Gastroesophageal sphincter (tissue), 4 donors: ENCODE measurements at regions not wholly inside any gene's neighbourhood (a gene's known extent, or its start where the extent isn't known, plus 50 kb on each side); places are given as distances from the start of the nearest gene placed in this dataset.

ENCODE experiments used
- ATAC-seq: fragments of 150-250 bp; one replicate; pipeline ENCODE4 v1.9.1; 2016; ENCODE audit warnings: mild to moderate bottlenecking, moderate library complexity
- H3K27ac ChIP-seq, 4 donors: fragments of 200-600 bp; sonication (generic) in 3 of 4; 1 replicate in 3 of 4; 2 replicates in 1 of 4; pipeline ENCODE4 v1.5.1; 2016 to 2019
- H3K27me3 ChIP-seq: fragments of 200-600 bp; sonication (generic); one replicate; pipeline ENCODE4 v1.5.1; 2019
- H3K36me3 ChIP-seq, 2 donors: fragments of 200-600 bp; sonication (generic); one replicate each; pipeline ENCODE4 v1.5.1; 2019; ENCODE audit warnings: control low read depth in 1 of 2
- H3K4me1 ChIP-seq, 3 donors: fragments of 200-600 bp; sonication (generic); 1 replicate in 2 of 3; 2 replicates in 1 of 3; pipeline ENCODE4 v1.5.1; 2016 to 2019; ENCODE audit warnings: control low read depth in 2 of 3
- H3K4me3 ChIP-seq, 2 donors: fragments of 200-600 bp; sonication (generic); one replicate each; pipeline ENCODE4 v1.5.1; 2019; ENCODE audit warnings: mild to moderate bottlenecking in 1 of 2, moderate library complexity in 1 of 2
- H3K9me3 ChIP-seq, 3 donors: fragments of 200-600 bp; sonication (generic); one replicate each; pipeline ENCODE4 v1.5.1; 2017 to 2019; ENCODE audit warnings: control low read depth in 2 of 3
- EP300 ChIP-seq: sonication (generic); formaldehyde crosslinking; IDR thresholded peaks from one replicate; pipeline ENCODE4 v1.6.1; 2017; ENCODE audit warnings: antibody characterized with exemption, mild to moderate bottlenecking
- POLR2A ChIP-seq, 2 donors: fragments of 450-650 bp; IDR thresholded peaks; one replicate each; pipeline ENCODE4 v1.6.1; 2017; ENCODE audit warnings: antibody characterized with exemption in 2 of 2, mild to moderate bottlenecking in 2 of 2, moderate library complexity in 1 of 2
- POLR2AphosphoS5 ChIP-seq: sonication (generic); formaldehyde crosslinking; IDR thresholded peaks from one replicate; pipeline ENCODE4 v1.6.1; 2017; ENCODE audit warnings: antibody characterized with exemption
- WGBS, 2 donors: methylation state at CpG; one replicate each; pipeline ENCODE4 v1.1.5; 2018; ENCODE audit warnings: low coverage in 1 of 2; 5-methylcytosine and 5-hydroxymethylcytosine counted together
- TF ChIP-seq, protein P1 (sequence below), 4 experiments: fragments of 200-600 bp in 2 of 4; fragments of 450-650 bp in 2 of 4; sonication (generic) in 1 of 4; IDR thresholded peaks; one replicate each; pipeline ENCODE4 v1.5.1; 2017 to 2019; ENCODE audit warnings: antibody characterized with exemption in 4 of 4, mild to moderate bottlenecking in 2 of 4, moderate library complexity in 2 of 4

DNA sequence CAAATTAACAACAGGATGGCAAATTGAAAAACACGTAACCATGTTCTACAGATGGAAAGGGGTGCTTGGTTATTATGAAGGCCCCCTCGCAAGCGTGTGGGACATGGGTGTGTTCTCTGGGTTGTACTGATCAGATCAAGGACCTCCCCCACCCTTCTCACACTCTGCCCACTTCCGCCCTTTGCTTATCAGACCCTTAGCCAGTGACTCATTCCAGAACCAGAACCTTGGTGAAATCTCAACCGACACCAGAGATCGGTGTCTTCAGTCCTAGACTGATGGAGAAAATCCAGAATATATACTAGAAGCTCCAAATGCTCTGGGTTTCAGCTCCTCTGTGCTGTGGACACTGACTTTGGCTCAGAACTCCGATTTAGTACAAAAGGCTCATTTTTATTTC, 64.9 kb downstream of the PTTG1 start:
- no peaks in the 10 kb centered on the region for H3K9me3 ChIP-seq
- no peak for ATAC-seq
- no peak overlapping the region for H3K27ac ChIP-seq
- H3K27me3 ChIP-seq: no peaks in the 10 kb centered on the region
- TF ChIP-seq POLR2A (IDR thresholded peaks at IDR 0.05): no peak
- no peak for TF ChIP-seq EP300
- TF ChIP-seq, protein P1, sequence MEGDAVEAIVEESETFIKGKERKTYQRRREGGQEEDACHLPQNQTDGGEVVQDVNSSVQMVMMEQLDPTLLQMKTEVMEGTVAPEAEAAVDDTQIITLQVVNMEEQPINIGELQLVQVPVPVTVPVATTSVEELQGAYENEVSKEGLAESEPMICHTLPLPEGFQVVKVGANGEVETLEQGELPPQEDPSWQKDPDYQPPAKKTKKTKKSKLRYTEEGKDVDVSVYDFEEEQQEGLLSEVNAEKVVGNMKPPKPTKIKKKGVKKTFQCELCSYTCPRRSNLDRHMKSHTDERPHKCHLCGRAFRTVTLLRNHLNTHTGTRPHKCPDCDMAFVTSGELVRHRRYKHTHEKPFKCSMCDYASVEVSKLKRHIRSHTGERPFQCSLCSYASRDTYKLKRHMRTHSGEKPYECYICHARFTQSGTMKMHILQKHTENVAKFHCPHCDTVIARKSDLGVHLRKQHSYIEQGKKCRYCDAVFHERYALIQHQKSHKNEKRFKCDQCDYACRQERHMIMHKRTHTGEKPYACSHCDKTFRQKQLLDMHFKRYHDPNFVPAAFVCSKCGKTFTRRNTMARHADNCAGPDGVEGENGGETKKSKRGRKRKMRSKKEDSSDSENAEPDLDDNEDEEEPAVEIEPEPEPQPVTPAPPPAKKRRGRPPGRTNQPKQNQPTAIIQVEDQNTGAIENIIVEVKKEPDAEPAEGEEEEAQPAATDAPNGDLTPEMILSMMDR (IDR thresholded peaks at IDR 0.05): no peak
- TF ChIP-seq POLR2AphosphoS5: no peak
- H3K4me3 ChIP-seq: no peak overlapping the region
- H3K4me1 ChIP-seq: no peaks in the 10 kb centered on the region
- WGBS, 2 donors: 98 to 100% methylated on average over 3 to 5 of the region's 7 CpGs
- H3K36me3 ChIP-seq: no peaks in the 10 kb centered on the region

DNA sequence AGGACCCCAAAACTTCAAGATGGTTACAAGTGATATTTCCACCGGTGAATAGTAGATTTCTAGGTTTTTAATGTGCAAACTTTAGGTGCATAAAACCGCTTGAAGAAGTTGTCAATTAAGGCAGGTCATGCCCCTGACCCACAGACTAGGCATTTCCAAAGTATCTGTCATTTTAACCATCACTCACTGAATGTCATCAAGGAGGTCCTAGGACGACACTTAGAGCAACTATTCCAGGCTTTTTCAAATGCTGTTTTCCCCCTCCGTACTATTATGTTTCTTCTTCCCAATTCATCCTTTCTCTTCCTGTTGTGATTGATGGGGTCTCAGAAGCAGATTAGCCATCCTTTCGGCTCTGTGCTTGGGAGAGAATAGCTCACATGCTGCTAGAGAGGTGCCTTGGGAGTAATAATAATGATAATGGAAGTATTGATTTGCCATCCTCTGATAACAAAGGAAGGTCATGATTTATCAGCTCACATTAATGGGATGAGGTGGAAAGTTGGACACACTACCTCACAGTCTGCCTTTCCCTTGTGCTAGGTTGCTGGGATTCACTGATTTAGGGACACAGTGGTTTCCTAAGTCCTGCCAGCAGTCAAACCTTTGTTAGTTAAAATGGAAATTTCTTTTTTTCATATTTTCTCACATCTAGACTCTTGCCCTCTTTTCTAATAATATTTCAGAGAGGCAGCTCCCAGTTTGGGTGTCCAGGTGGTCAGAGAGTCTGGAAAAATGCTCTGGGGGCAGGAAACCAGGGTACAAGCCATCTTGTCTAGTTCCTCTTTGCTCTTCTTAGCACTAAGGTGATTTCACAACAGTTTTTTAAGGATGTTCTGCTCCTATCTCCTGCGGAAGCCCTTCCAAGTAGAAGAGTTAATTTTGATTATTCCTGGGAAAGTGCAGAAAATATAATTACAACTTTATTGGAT, 67.0 kb downstream of the PTTG1 start:
- TF ChIP-seq POLR2AphosphoS5: no peak
- TF ChIP-seq POLR2A (IDR thresholded peaks at IDR 0.05): no peak
- TF ChIP-seq, protein P1 (IDR thresholded peaks at IDR 0.05): no peak
- TF ChIP-seq EP300: no peak
- 76 to 92% methylated on average over 2 to 5 of the region's 6 CpGs for WGBS, 2 donors
- H3K36me3 ChIP-seq: no peaks in the 10 kb centered on the region
- no peaks in the 10 kb centered on the region for H3K4me1 ChIP-seq
- H3K4me3 ChIP-seq: no peak overlapping the region
- H3K27ac ChIP-seq: no peak overlapping the region
- no peaks in the 10 kb centered on the region for H3K9me3 ChIP-seq
- H3K27me3 ChIP-seq: peaks cover 10% of the 10 kb centered on the region
- ATAC-seq: no peak

DNA sequence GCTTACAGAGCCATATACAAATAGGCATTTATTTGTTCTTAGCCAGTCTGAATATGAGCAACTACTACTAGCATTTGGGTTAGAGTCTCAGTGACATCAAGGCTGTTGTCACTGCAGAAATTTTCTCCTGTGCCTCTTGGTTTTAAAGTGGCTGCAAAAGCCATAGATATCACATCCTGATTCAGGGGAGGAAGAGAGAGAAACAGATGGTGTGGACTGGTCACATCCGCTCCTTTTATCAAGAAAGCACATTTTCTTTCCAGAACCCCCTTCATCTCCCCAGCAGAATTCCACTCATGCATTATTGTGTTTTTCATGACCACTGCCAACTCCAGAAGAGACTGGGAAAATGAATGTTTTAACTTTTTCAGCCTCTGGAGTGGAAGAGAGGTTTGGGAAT, 69.8 kb downstream of the PTTG1 start:
- H3K4me1 ChIP-seq: no peaks in the 10 kb centered on the region
- TF ChIP-seq POLR2A (IDR thresholded peaks at IDR 0.05): no peak
- TF ChIP-seq POLR2AphosphoS5: no peak
- TF ChIP-seq, protein P1 (IDR thresholded peaks at IDR 0.05): no peak
- TF ChIP-seq EP300: no peak
- no peak for ATAC-seq
- no peak overlapping the region for H3K4me3 ChIP-seq
- 100% methylated on average over 1 of the region's 1 CpG for WGBS, 2 donors
- no peaks in the 10 kb centered on the region for H3K36me3 ChIP-seq
- no peak overlapping the region for H3K27ac ChIP-seq
- H3K9me3 ChIP-seq: no peaks in the 10 kb centered on the region
- H3K27me3 ChIP-seq: peaks cover 20% of the 10 kb centered on the region

- no peaks in the 10 kb centered on the region for H3K4me1 ChIP-seq
- 55 to 87% methylated on average over 1 of the region's 1 CpG for WGBS, 2 donors
- no peaks in the 10 kb centered on the region for H3K36me3 ChIP-seq
- peaks cover 20% of the 10 kb centered on the region for H3K27me3 ChIP-seq
- ATAC-seq: no peak
- no peaks in the 10 kb centered on the region for H3K9me3 ChIP-seq
- TF ChIP-seq, protein P1 (IDR thresholded peaks at IDR 0.05): no peak
- TF ChIP-seq POLR2A (IDR thresholded peaks at IDR 0.05) (no peak), POLR2AphosphoS5 (no peak), EP300 (no peak)
- no peak overlapping the region for H3K4me3 ChIP-seq
- no peak overlapping the region for H3K27ac ChIP-seq
Measured at GRCh38 chr5:160492565-160492964, 70.9 kb downstream of the PTTG1 start.

DNA sequence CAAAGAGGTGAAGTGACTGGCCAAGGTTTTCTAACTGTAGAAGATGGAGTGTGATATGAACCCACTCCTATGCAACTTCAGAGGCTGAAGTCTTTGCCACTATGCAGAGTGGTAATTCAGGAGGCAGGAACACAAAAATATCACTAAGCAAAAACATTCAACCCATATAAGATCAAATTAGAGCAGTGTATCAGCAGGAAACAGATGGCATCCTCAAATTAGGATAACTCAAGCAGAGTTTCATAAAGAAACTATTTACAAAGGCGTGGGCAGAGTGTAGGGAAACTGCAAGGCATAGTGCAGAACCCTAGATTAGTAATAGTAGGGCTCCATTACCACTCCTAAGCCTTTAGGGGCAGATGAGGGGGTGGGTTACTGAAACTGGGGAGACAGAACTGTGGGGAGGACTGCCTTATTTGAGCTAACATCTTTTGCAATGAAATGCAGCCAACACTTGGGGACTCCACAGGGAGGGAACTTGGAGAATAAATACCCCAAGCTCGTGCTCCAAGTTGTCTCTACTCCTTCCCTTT, 72.2 kb downstream of the PTTG1 start:
- Histone ChIP-seq H3K27ac (no peak overlapping the region), H3K4me3 (no peak overlapping the region), H3K36me3 (no peaks in the 10 kb centered on the region), H3K27me3 (peaks cover 20% of the 10 kb centered on the region), H3K9me3 (no peaks in the 10 kb centered on the region), H3K4me1 (no peaks in the 10 kb centered on the region)
- TF ChIP-seq POLR2A (IDR thresholded peaks at IDR 0.05) (no peak), POLR2AphosphoS5 (no peak), EP300 (no peak)
- TF ChIP-seq, protein P1 (IDR thresholded peaks at IDR 0.05): no peak
- ATAC-seq: no peak
- 34 to 65% methylated on average over 2 of the region's 2 CpGs for WGBS, 2 donors
